Ishikawa (cell line): ENCODE measurements at regions not wholly inside any gene's neighbourhood (a gene's known extent, or its start where the extent isn't known, plus 50 kb on each side); places are given as distances from the start of the nearest gene placed in this dataset.

ENCODE experiments used
- CEBPB ChIP-seq: IDR thresholded peaks from 2 replicates; pipeline ENCODE4 v1.6.1; 2012
- CREB1 ChIP-seq: IDR thresholded peaks from 2 replicates; pipeline ENCODE4 v1.6.1; 2012; ENCODE audit warnings: low read depth
- EGR1 ChIP-seq: IDR thresholded peaks from 2 replicates; pipeline ENCODE4 v1.6.1; 2012
- EP300 ChIP-seq: IDR thresholded peaks from 2 replicates; pipeline ENCODE4 v1.6.1; 2012; ENCODE audit warnings: borderline replicate concordance
- FOXM1 ChIP-seq: IDR thresholded peaks from 2 replicates; pipeline ENCODE4 v1.6.1; 2012; ENCODE audit warnings: low read depth, borderline replicate concordance
- NFIC ChIP-seq: IDR thresholded peaks from 2 replicates; pipeline ENCODE4 v1.6.1; 2012
- RAD21 ChIP-seq: IDR thresholded peaks from 2 replicates; pipeline ENCODE4 v1.6.1; 2012; ENCODE audit warnings: low read depth
- TAF1 ChIP-seq: IDR thresholded peaks from 2 replicates; pipeline ENCODE4 v1.6.1; 2012; ENCODE audit warnings: low read depth, mild to moderate bottlenecking
- TCF12 ChIP-seq: IDR thresholded peaks from 2 replicates; pipeline ENCODE4 v1.6.1; 2012; ENCODE audit warnings: low read depth
- TEAD4 ChIP-seq: IDR thresholded peaks from 2 replicates; pipeline ENCODE4 v1.6.1; 2012
- YY1 ChIP-seq: IDR thresholded peaks from 2 replicates; pipeline ENCODE4 v1.6.1; 2012; ENCODE audit warnings: low read depth
- ZBTB7A ChIP-seq: IDR thresholded peaks from 2 replicates; pipeline ENCODE4 v1.6.1; 2012; ENCODE audit warnings: low read depth
- TF ChIP-seq, protein P1 (sequence below): IDR thresholded peaks from 2 replicates; pipeline ENCODE4 v1.6.1; 2012
- TF ChIP-seq, protein P2 (sequence below): IDR thresholded peaks from 2 replicates; pipeline ENCODE4 v1.6.1; 2012; ENCODE audit warnings: low read depth, mild to moderate bottlenecking
- TF ChIP-seq, protein P3 (sequence below): IDR thresholded peaks from 2 replicates; pipeline ENCODE4 v1.6.1; 2012

DNA sequence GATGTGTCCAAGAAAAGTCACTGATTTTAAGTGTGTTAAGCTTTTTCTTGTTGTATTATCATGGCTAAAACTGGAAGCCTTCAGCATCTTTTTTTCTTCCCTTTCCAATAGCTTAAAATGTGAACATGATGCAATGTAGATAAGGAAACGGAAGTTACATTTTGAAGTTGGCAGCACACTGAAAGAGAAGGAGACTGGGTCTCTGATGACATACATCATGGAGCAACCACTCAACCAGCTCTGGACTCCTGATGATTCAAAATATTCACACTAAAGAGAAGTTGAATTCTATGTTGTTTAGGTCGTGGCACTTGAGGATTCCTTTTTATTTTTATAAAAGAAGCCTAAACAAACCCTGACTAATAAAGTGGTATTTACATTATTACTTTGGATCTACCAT is 488.3 kb upstream of the ALCAM start:
- TF ChIP-seq, protein P1, sequence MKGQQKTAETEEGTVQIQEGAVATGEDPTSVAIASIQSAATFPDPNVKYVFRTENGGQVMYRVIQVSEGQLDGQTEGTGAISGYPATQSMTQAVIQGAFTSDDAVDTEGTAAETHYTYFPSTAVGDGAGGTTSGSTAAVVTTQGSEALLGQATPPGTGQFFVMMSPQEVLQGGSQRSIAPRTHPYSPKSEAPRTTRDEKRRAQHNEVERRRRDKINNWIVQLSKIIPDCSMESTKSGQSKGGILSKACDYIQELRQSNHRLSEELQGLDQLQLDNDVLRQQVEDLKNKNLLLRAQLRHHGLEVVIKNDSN = no peak
- no peak for TF ChIP-seq ZBTB7A
- TF ChIP-seq CREB1 = no peak
- TF ChIP-seq TCF12 = no peak
- TF ChIP-seq, protein P2, sequence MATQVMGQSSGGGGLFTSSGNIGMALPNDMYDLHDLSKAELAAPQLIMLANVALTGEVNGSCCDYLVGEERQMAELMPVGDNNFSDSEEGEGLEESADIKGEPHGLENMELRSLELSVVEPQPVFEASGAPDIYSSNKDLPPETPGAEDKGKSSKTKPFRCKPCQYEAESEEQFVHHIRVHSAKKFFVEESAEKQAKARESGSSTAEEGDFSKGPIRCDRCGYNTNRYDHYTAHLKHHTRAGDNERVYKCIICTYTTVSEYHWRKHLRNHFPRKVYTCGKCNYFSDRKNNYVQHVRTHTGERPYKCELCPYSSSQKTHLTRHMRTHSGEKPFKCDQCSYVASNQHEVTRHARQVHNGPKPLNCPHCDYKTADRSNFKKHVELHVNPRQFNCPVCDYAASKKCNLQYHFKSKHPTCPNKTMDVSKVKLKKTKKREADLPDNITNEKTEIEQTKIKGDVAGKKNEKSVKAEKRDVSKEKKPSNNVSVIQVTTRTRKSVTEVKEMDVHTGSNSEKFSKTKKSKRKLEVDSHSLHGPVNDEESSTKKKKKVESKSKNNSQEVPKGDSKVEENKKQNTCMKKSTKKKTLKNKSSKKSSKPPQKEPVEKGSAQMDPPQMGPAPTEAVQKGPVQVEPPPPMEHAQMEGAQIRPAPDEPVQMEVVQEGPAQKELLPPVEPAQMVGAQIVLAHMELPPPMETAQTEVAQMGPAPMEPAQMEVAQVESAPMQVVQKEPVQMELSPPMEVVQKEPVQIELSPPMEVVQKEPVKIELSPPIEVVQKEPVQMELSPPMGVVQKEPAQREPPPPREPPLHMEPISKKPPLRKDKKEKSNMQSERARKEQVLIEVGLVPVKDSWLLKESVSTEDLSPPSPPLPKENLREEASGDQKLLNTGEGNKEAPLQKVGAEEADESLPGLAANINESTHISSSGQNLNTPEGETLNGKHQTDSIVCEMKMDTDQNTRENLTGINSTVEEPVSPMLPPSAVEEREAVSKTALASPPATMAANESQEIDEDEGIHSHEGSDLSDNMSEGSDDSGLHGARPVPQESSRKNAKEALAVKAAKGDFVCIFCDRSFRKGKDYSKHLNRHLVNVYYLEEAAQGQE = no peak
- TF ChIP-seq FOXM1 = no peak
- no peak for TF ChIP-seq TAF1
- no peak for TF ChIP-seq CEBPB
- TF ChIP-seq TEAD4 = no peak
- no peak for TF ChIP-seq RAD21

DNA sequence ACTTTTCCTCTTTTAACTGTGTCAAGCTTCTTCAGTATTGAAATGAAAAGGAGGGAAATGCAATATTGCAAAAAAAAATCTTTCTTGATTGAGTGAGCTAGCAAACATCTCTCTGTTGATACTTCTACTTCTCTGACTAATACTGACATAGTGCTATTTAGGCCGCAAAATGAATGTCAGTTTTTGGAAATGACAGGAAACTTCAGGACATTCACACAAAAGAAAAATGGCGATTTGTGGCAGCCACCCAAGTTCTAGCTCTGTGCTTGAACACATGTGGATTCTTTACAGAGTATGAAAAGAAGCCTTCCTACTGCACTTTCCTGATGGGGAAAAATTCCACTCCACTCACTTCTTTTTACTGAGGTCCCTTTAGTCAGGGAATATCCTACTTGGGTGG is 486.8 kb upstream of the ALCAM start:
- TF ChIP-seq CREB1 (no peak), TAF1 (no peak), CEBPB (no peak), RAD21 (no peak), FOXM1 (no peak), TEAD4 (no peak), ZBTB7A (no peak), NFIC (no peak), EP300 (no peak), TCF12 (no peak), YY1 (no peak), EGR1 (no peak)
- TF ChIP-seq, protein P3, sequence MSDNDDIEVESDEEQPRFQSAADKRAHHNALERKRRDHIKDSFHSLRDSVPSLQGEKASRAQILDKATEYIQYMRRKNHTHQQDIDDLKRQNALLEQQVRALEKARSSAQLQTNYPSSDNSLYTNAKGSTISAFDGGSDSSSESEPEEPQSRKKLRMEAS = no peak
- TF ChIP-seq, protein P1 = no peak
- TF ChIP-seq, protein P2 = no peak

DNA sequence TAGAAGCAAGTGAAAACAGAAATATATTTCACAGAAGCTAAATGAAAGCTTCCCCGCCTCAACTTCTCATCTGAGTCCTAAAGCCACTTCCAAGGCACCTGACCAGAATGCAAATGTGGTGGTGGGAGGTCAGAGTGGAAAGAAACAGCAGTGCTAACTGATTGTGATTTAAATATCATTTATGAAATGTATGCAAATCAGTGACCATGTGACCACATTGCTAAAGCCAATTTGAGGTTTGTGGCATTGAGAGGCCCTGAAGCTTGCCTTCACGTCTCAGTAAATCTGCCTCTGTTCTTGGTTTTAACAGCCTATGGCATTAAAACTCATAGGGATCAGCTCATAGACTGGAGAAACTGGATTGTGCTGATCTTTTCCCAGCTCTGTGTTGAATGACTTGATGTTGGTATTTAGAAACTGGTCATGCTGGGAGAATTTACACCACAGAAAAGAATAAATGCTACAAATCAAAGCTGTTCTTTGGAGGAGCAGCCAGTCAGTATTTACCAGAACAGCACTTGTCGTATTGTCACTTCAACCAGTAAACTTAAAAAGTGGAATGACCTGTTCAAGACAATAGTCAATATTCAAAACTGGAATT is 481.4 kb upstream of the ALCAM start:
- TF ChIP-seq CEBPB = no peak
- no peak for TF ChIP-seq EGR1
- TF ChIP-seq TEAD4 = no peak
- TF ChIP-seq FOXM1 = no peak
- no peak for TF ChIP-seq TCF12
- no peak for TF ChIP-seq EP300
- no peak for TF ChIP-seq NFIC
- no peak for TF ChIP-seq RAD21
- TF ChIP-seq, protein P2 = no peak
- no peak for TF ChIP-seq CREB1
- no peak for TF ChIP-seq ZBTB7A
- no peak for TF ChIP-seq TAF1
- TF ChIP-seq, protein P3 = no peak
- TF ChIP-seq, protein P1 = no peak
- no peak for TF ChIP-seq YY1
